H9 (cell line): ENCODE measurements at regions not wholly inside any gene's neighbourhood (a gene's known extent, or its start where the extent isn't known, plus 50 kb on each side); places are given as distances from the start of the nearest gene placed in this dataset.

ENCODE experiments used
- DNase-seq: peaks from one replicate; pipeline ENCODE4 v3.0.0-alpha.2; 2017
- H2AFZ ChIP-seq: one replicate; pipeline ENCODE4 v1.6.1; 2013; ENCODE audit warnings: mild to moderate bottlenecking, low read length, control low read depth, moderate library complexity
- H2AK5ac ChIP-seq: 2 replicates; pipeline ENCODE4 v1.6.1; 2013; ENCODE audit warnings: low read length, control low read depth, mixed read lengths; ENCODE audit not compliant: insufficient read length
- H2BK120ac ChIP-seq: one replicate; pipeline ENCODE4 v1.6.1; 2013; ENCODE audit warnings: low read depth, mild to moderate bottlenecking, low read length, control low read depth, inconsistent platforms; ENCODE audit not compliant: poor library complexity, severe bottlenecking
- H2BK12ac ChIP-seq: 2 replicates; pipeline ENCODE4 v1.6.1; 2013; ENCODE audit warnings: low read length, control low read depth, mixed read lengths, low read depth; ENCODE audit not compliant: insufficient read length
- H2BK15ac ChIP-seq: 2 replicates; pipeline ENCODE4 v1.6.1; 2013; ENCODE audit warnings: low read depth, low read length, control low read depth
- H2BK20ac ChIP-seq: one replicate; pipeline ENCODE4 v1.6.1; 2013; ENCODE audit warnings: low read depth, mild to moderate bottlenecking, low read length, control low read depth, inconsistent platforms; ENCODE audit not compliant: poor library complexity, severe bottlenecking
- H2BK5ac ChIP-seq: 2 replicates; pipeline ENCODE4 v1.6.1; 2013; ENCODE audit warnings: low read length, control low read depth, mixed read lengths; ENCODE audit not compliant: insufficient read length
- H3K14ac ChIP-seq: 2 replicates; pipeline ENCODE4 v1.6.1; 2013; ENCODE audit warnings: low read length, control low read depth; ENCODE audit not compliant: insufficient read depth
- H3K18ac ChIP-seq: 2 replicates; pipeline ENCODE4 v1.6.1; 2013; ENCODE audit warnings: low read depth, mild to moderate bottlenecking, mixed read lengths, low read length, control low read depth; ENCODE audit not compliant: insufficient read length
- H3K23ac ChIP-seq: 2 replicates; pipeline ENCODE4 v1.6.1; 2013; ENCODE audit warnings: low read length, control low read depth, mixed read lengths, low read depth; ENCODE audit not compliant: insufficient read length
- H3K23me2 ChIP-seq: 2 replicates; pipeline ENCODE4 v1.6.1; 2013; ENCODE audit warnings: low read depth, mild to moderate bottlenecking, mixed read lengths, low read length, control low read depth; ENCODE audit not compliant: insufficient read length, poor library complexity, severe bottlenecking
- H3K27ac ChIP-seq: 2 replicates; pipeline ENCODE4 v1.5.1; 2013; ENCODE audit warnings: low read length, control low read depth, mixed read lengths, low read depth; ENCODE audit not compliant: insufficient read length
- H3K27me3 ChIP-seq: 2 replicates; pipeline ENCODE4 v1.6.1; 2013; ENCODE audit warnings: low read length, control low read depth, inconsistent platforms; ENCODE audit not compliant: insufficient read depth
- H3K4ac ChIP-seq: 2 replicates; pipeline ENCODE4 v1.6.1; 2013; ENCODE audit warnings: low read depth, mild to moderate bottlenecking, control low read depth, inconsistent platforms, low read length, moderate library complexity
- H3K4me1 ChIP-seq: 2 replicates; pipeline ENCODE4 v1.6.1; 2013; ENCODE audit warnings: low read length, control low read depth, inconsistent platforms; ENCODE audit not compliant: insufficient read depth
- H3K4me2 ChIP-seq: 2 replicates; pipeline ENCODE4 v1.6.1; 2013; ENCODE audit warnings: low read length, control low read depth, mixed read lengths; ENCODE audit not compliant: insufficient read length, insufficient read depth
- H3K56ac ChIP-seq: 2 replicates; pipeline ENCODE4 v1.6.1; 2013; ENCODE audit warnings: low read depth, mild to moderate bottlenecking, mixed read lengths, low read length, control low read depth; ENCODE audit not compliant: insufficient read length
- H3K79me1 ChIP-seq: 2 replicates; pipeline ENCODE4 v1.6.1; 2013; ENCODE audit warnings: low read depth, mild to moderate bottlenecking, moderate library complexity, low read length, control low read depth, inconsistent platforms; ENCODE audit not compliant: insufficient read depth, poor library complexity, severe bottlenecking
- H3K79me2 ChIP-seq: 2 replicates; pipeline ENCODE4 v1.6.1; 2013; ENCODE audit warnings: low read length, control low read depth, inconsistent platforms; ENCODE audit not compliant: insufficient read depth
- H3K9ac ChIP-seq: 2 replicates; pipeline ENCODE4 v1.6.1; 2013; ENCODE audit warnings: low read length, control low read depth, mixed read lengths; ENCODE audit not compliant: insufficient read length; ENCODE audit errors: extremely low read depth
- H3K9me3 ChIP-seq: one replicate; pipeline ENCODE4 v1.6.1; 2013; ENCODE audit warnings: low read depth, low read length, inconsistent platforms; ENCODE audit not compliant: control insufficient read depth
- H3T11ph ChIP-seq: one replicate; pipeline ENCODE4 v1.6.1; 2013; ENCODE audit warnings: mild to moderate bottlenecking, low read length, control low read depth, inconsistent platforms
- H4K20me1 ChIP-seq: one replicate; pipeline ENCODE4 v1.6.1; 2013; ENCODE audit not compliant: control insufficient read depth, insufficient read length, insufficient read depth
- H4K5ac ChIP-seq: 2 replicates; pipeline ENCODE4 v1.6.1; 2013; ENCODE audit warnings: low read depth, mild to moderate bottlenecking, mixed read lengths, low read length, control low read depth; ENCODE audit not compliant: insufficient read length
- H4K8ac ChIP-seq: replicated peaks from 2 replicates; pipeline ENCODE4 v1.6.1; 2013; ENCODE audit warnings: low read length, control low read depth, mixed read lengths, low read depth; ENCODE audit not compliant: insufficient read length
- H4K91ac ChIP-seq: 2 replicates; pipeline ENCODE4 v1.6.1; 2013; ENCODE audit warnings: low read depth, mild to moderate bottlenecking, moderate library complexity, mixed read lengths, low read length, control low read depth; ENCODE audit not compliant: insufficient read length
- H3K27ac Mint-ChIP-seq, 3 experiments: 2 replicates in 2 of 3; 3 replicates in 1 of 3; pipeline ENCODE4 v1.8.0; 2020 to 2021; ENCODE audit warnings: mixed read lengths in 3 of 3, mild to moderate bottlenecking in 1 of 3, moderate library complexity in 1 of 3
- H3K27me3 Mint-ChIP-seq: 2 replicates; pipeline ENCODE4 v1.8.0; 2021; ENCODE audit warnings: low read depth, mild to moderate bottlenecking, moderate library complexity, mixed read lengths
- H3K36me3 Mint-ChIP-seq, 3 experiments: 2 replicates in 2 of 3; 3 replicates in 1 of 3; pipeline ENCODE4 v1.8.0; 2020 to 2021; ENCODE audit warnings: low read depth in 3 of 3, mixed read lengths in 3 of 3; ENCODE audit not compliant: insufficient read depth in 1 of 3
- H3K4me1 Mint-ChIP-seq, 2 experiments: 2 replicates each; pipeline ENCODE4 v1.8.0; 2020; ENCODE audit warnings: mixed read lengths in 2 of 2
- H3K4me3 Mint-ChIP-seq, 2 experiments: 2 replicates in 1 of 2; 3 replicates in 1 of 2; pipeline ENCODE4 v1.8.0; 2020 to 2021; ENCODE audit warnings: mild to moderate bottlenecking in 2 of 2, mixed read lengths in 2 of 2, moderate library complexity in 1 of 2
- H3K9me3 Mint-ChIP-seq, 2 experiments: 2 replicates in 1 of 2; 3 replicates in 1 of 2; pipeline ENCODE4 v1.8.0; 2020; ENCODE audit warnings: mild to moderate bottlenecking in 2 of 2, mixed read lengths in 2 of 2, moderate library complexity in 1 of 2
- CTCF ChIP-seq: fragments of 200-600 bp; sonication (generic); conservative IDR thresholded peaks from 3 replicates; pipeline ENCODE4 v1.8.0; 2021; ENCODE audit warnings: antibody characterized with exemption, mild to moderate bottlenecking
- WGBS: extraction: QIAGEN DNeasy Blood & Tissue Kit; methylation state at CpG from one replicate; pipeline ENCODE4 v1.1.7; 2013; ENCODE audit warnings: missing lambda C conversion rate, low lambda C conversion rate, mixed read lengths; ENCODE audit not compliant: insufficient read length; ENCODE audit errors: extremely low coverage; 5-methylcytosine and 5-hydroxymethylcytosine counted together

- no peak overlapping the region for H3K27ac ChIP-seq
- H3K27ac Mint-ChIP-seq = no peak overlapping the region
- H3K56ac ChIP-seq = no peak overlapping the region
Measured at GRCh38 chr10:81600185-81600584, 274.8 kb upstream of the NRG3 start.

More at GRCh38 chr10:81600185-81600584, 274.8 kb upstream of the NRG3 start:
- no peak overlapping the region for H3K14ac ChIP-seq
- no peak overlapping the region for H3K9ac ChIP-seq
- H2BK5ac ChIP-seq = no peak overlapping the region
- no peak overlapping the region for H3K23ac ChIP-seq
- H3K23me2 ChIP-seq = no peaks in the 10 kb centered on the region
- no peaks in the 10 kb centered on the region for H3K27me3 Mint-ChIP-seq
- H2AFZ ChIP-seq = no peak overlapping the region
- no peaks in the 10 kb centered on the region for H3K27me3 ChIP-seq
- H3K4me3 Mint-ChIP-seq = no peak overlapping the region
- H3K4ac ChIP-seq = no peak overlapping the region
- peaks cover 3 to 5% of the 10 kb centered on the region in 2 experiments; a peak in 3 of 4 replicates for H3K4me1 Mint-ChIP-seq
- no peaks in the 10 kb centered on the region for H3K79me2 ChIP-seq
- no peak for TF ChIP-seq CTCF
- no peak overlapping the region for H2BK12ac ChIP-seq
- H3K9me3 ChIP-seq = no peaks in the 10 kb centered on the region
- H3K4me1 ChIP-seq = no peaks in the 10 kb centered on the region
- no peaks in the 10 kb centered on the region for H4K20me1 ChIP-seq
- H3K36me3 Mint-ChIP-seq = no peaks in the 10 kb centered on the region
- no peaks in the 10 kb centered on the region for H3K9me3 Mint-ChIP-seq
- H3T11ph ChIP-seq = no peak overlapping the region
- H2BK120ac ChIP-seq = no peak overlapping the region
- H3K18ac ChIP-seq = no peak overlapping the region
- WGBS = 100% methylated on average over 1 of the region's 2 CpGs
- no peak for DNase-seq
- no peak overlapping the region for H2BK20ac ChIP-seq
- H4K91ac ChIP-seq = no peak overlapping the region
- no peak overlapping the region for H4K5ac ChIP-seq
- H2BK15ac ChIP-seq = no peak overlapping the region
- no peak overlapping the region for H3K4me2 ChIP-seq
- H3K79me1 ChIP-seq = no peaks in the 10 kb centered on the region
- no peak overlapping the region for H4K8ac ChIP-seq
- H2AK5ac ChIP-seq = no peak overlapping the region
